ENCODE measurements at regions not wholly inside any gene's neighbourhood (a gene's known extent, or its start where the extent isn't known, plus 50 kb on each side); places are given as distances from the start of the nearest gene placed in this dataset.
"Not testable (repeated sequence)": the region's sequence is repeated elsewhere in the genome, so short reads cannot be mapped to it uniquely, and the experiment has no call there.

DNA sequence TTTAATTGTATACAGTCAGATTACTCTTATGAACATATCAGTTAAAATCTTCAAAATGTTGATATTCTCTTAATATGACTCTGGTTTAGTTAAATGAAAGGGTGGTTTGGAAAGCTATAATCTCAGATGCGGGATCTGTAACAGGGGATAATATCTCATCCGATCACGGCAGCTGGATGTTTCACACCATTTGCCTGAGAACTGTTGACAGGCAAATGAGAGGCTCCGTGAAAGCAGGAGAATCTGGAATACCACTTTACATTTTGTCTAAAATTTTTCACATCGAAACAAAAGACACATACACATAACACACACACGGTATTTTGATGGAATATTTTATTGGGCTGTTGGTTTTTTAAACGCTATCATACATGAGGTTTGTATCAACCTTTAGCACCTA, 518.6 kb upstream of the SLC39A10 start:
- Histone ChIP-seq H3K9me3 (no peaks in the 10 kb centered on the region), H3K27me3 (replicated peaks; ENCODE audit: control insufficient read depth, insufficient read depth, low read length) (no peaks in the 10 kb centered on the region), H3K4me1 (no peaks in the 10 kb centered on the region), H3K4me3 (ENCODE audit: low read depth, low read length) (no peak overlapping the region), H3K36me3 (ENCODE audit: control insufficient read depth, insufficient read depth, low read length) (no peaks in the 10 kb centered on the region)
- ChIA-PET CTCF (no interaction called here), POLR2A (no interaction called here)
- no peaks in the 10 kb centered on the region for H3K9me3 Mint-ChIP-seq (ENCODE audit: unreplicated experiment)
- H3K36me3 Mint-ChIP-seq (ENCODE audit: insufficient read depth, unreplicated experiment): no peaks in the 10 kb centered on the region
- TF ChIP-seq, protein P1, sequence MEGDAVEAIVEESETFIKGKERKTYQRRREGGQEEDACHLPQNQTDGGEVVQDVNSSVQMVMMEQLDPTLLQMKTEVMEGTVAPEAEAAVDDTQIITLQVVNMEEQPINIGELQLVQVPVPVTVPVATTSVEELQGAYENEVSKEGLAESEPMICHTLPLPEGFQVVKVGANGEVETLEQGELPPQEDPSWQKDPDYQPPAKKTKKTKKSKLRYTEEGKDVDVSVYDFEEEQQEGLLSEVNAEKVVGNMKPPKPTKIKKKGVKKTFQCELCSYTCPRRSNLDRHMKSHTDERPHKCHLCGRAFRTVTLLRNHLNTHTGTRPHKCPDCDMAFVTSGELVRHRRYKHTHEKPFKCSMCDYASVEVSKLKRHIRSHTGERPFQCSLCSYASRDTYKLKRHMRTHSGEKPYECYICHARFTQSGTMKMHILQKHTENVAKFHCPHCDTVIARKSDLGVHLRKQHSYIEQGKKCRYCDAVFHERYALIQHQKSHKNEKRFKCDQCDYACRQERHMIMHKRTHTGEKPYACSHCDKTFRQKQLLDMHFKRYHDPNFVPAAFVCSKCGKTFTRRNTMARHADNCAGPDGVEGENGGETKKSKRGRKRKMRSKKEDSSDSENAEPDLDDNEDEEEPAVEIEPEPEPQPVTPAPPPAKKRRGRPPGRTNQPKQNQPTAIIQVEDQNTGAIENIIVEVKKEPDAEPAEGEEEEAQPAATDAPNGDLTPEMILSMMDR (IDR thresholded peaks at IDR 0.05; ENCODE audit: insufficient read depth in 1 of 2, low read depth in 1 of 2, low read length in 1 of 2, severe bottlenecking in 1 of 2, unreplicated experiment in 1 of 2): no peak
- no peaks in the 10 kb centered on the region for H3K4me1 Mint-ChIP-seq (ENCODE audit: low read depth, unreplicated experiment)
- H3K27me3 Mint-ChIP-seq (ENCODE audit: insufficient read depth, unreplicated experiment): no peaks in the 10 kb centered on the region
- intact Hi-C loops (cut with micrococcal nuclease; ENCODE audit: unreplicated experiment): no loop called here
- no TSS peak for BruUV-seq (replicated peaks)
- no peak for DNase-seq
- H3K4me3 Mint-ChIP-seq (ENCODE audit: unreplicated experiment): no peak overlapping the region
- H3K27ac Mint-ChIP-seq (ENCODE audit: unreplicated experiment): no peak overlapping the region

DNA sequence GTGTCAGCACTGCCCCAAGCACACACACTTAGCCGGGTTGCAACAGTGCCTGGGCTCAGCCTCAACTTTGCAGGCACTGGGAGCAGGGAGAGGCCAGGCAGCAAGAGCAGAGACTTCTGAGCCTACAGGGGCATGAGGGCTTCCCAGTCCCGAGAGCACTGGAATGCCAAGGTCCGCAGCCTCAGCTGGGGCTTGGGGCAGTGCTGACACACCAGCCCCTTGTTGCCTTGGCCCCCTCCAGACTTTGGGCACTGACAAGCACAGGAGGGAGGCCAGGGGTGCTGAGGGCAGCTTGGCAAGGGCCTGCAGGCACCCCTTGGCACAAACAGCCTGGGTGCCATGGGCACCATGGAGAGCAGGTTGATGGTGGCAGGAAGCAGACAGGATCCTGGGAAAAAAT, 531.1 kb upstream of the SLC39A10 start:
- H3K27me3 Mint-ChIP-seq (ENCODE audit: insufficient read depth, unreplicated experiment); DNase-seq; H3K4me3 ChIP-seq (ENCODE audit: low read depth, low read length); H3K4me1 ChIP-seq; H3K27me3 ChIP-seq (replicated peaks; ENCODE audit: control insufficient read depth, insufficient read depth, low read length); CTCF ChIA-PET; H3K27ac Mint-ChIP-seq (ENCODE audit: unreplicated experiment); H3K4me3 Mint-ChIP-seq (ENCODE audit: unreplicated experiment); H3K9me3 ChIP-seq; intact Hi-C loops (cut with micrococcal nuclease; ENCODE audit: unreplicated experiment); H3K36me3 ChIP-seq (ENCODE audit: control insufficient read depth, insufficient read depth, low read length); BruUV-seq (replicated peaks); H3K4me1 Mint-ChIP-seq (ENCODE audit: low read depth, unreplicated experiment); H3K9me3 Mint-ChIP-seq (ENCODE audit: unreplicated experiment); H3K36me3 Mint-ChIP-seq (ENCODE audit: insufficient read depth, unreplicated experiment); POLR2A ChIA-PET: not testable (repeated sequence)

GRCh38 chr2:195124391-195125079, 532.5 kb upstream of the SLC39A10 start:
- intact Hi-C loops (cut with micrococcal nuclease; ENCODE audit: unreplicated experiment): no loop called here
- BruUV-seq (replicated peaks): no TSS peak
- TF ChIP-seq, protein P1 (IDR thresholded peaks at IDR 0.05; ENCODE audit: insufficient read depth in 1 of 2, low read depth in 1 of 2, low read length in 1 of 2, severe bottlenecking in 1 of 2, unreplicated experiment in 1 of 2): no peak

DNA sequence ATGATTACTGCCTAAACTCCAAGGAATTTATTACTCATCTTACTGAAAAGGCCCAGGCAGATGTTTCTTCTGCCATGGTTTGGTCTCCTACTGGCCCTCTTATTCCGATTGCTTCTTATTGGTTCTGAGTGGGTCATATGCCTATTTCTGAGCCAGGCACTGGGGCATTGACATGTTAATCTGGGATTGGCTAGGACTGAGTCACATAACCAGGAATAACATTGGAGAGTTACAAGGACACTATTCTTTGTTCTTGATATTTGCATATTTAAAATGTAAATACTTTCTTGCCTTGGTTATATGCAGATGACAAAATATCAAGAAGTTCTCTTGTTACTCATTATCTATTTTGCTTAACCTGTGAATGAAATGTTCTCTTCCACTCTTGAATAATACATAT, 534.4 kb upstream of the SLC39A10 start:
- Histone ChIP-seq H3K27me3 (replicated peaks; ENCODE audit: control insufficient read depth, insufficient read depth, low read length) (no peaks in the 10 kb centered on the region), H3K4me1 (no peaks in the 10 kb centered on the region), H3K4me3 (ENCODE audit: low read depth, low read length) (no peak overlapping the region), H3K9me3 (no peaks in the 10 kb centered on the region), H3K36me3 (ENCODE audit: control insufficient read depth, insufficient read depth, low read length) (no peaks in the 10 kb centered on the region)
- ChIA-PET CTCF (no interaction called here), POLR2A (no interaction called here)
- TF ChIP-seq, protein P1 (IDR thresholded peaks at IDR 0.05; ENCODE audit: insufficient read depth in 1 of 2, low read depth in 1 of 2, low read length in 1 of 2, severe bottlenecking in 1 of 2, unreplicated experiment in 1 of 2): no peak
- Mint-ChIP-seq H3K4me3 (ENCODE audit: unreplicated experiment) (no peak overlapping the region), H3K4me1 (ENCODE audit: low read depth, unreplicated experiment) (no peaks in the 10 kb centered on the region), H3K27me3 (ENCODE audit: insufficient read depth, unreplicated experiment) (no peaks in the 10 kb centered on the region), H3K36me3 (ENCODE audit: insufficient read depth, unreplicated experiment) (no peaks in the 10 kb centered on the region), H3K27ac (ENCODE audit: unreplicated experiment) (no peak overlapping the region), H3K9me3 (ENCODE audit: unreplicated experiment) (no peaks in the 10 kb centered on the region)
- DNase-seq: no peak
- intact Hi-C loops (cut with micrococcal nuclease; ENCODE audit: unreplicated experiment): no loop called here
- no TSS peak for BruUV-seq (replicated peaks)

More at GRCh38 chr2:195124391-195125079, 532.5 kb upstream of the SLC39A10 start:
- no peaks in the 10 kb centered on the region for H3K9me3 ChIP-seq
- peaks cover 3% of the 10 kb centered on the region for H3K27me3 Mint-ChIP-seq (ENCODE audit: insufficient read depth, unreplicated experiment)
- no peak for DNase-seq
- no peak overlapping the region for H3K27ac Mint-ChIP-seq (ENCODE audit: unreplicated experiment)
- no peaks in the 10 kb centered on the region for H3K27me3 ChIP-seq (replicated peaks; ENCODE audit: control insufficient read depth, insufficient read depth, low read length)
- no peaks in the 10 kb centered on the region for H3K4me1 Mint-ChIP-seq (ENCODE audit: low read depth, unreplicated experiment)
- no peak overlapping the region for H3K4me3 ChIP-seq (ENCODE audit: low read depth, low read length)
- H3K36me3 Mint-ChIP-seq (ENCODE audit: insufficient read depth, unreplicated experiment): no peaks in the 10 kb centered on the region
- H3K9me3 Mint-ChIP-seq (ENCODE audit: unreplicated experiment): no peaks in the 10 kb centered on the region
- no peaks in the 10 kb centered on the region for H3K4me1 ChIP-seq
- POLR2A ChIA-PET: no interaction called here
- H3K36me3 ChIP-seq (ENCODE audit: control insufficient read depth, insufficient read depth, low read length): no peaks in the 10 kb centered on the region
- CTCF ChIA-PET: no interaction called here
- no peak overlapping the region for H3K4me3 Mint-ChIP-seq (ENCODE audit: unreplicated experiment)
